Mucosa of descending colon (tissue), 3 donors: ENCODE measurements at regions not wholly inside any gene's neighbourhood (a gene's known extent, or its start where the extent isn't known, plus 50 kb on each side); places are given as distances from the start of the nearest gene placed in this dataset.

Experiments used
- ATAC-seq: fragments of 200-7000 bp; cut with Tn5 transposase; one replicate; pipeline ENCODE4 v1.9.1; 2020; ENCODE audit warnings: mild to moderate bottlenecking, moderate library complexity
- DNase-seq, 3 donors: peaks; one replicate each; pipeline ENCODE4 v3.0.0-alpha.2; 2020
- H3K36me3 ChIP-seq: fragments of 200-600 bp; one replicate; pipeline ENCODE4 v1.8.0; 2021; ENCODE audit warnings: low read depth, mild to moderate bottlenecking
- H3K4me1 ChIP-seq: fragments of 200-600 bp; one replicate; pipeline ENCODE4 v1.8.0; 2021; ENCODE audit warnings: low read depth, mild to moderate bottlenecking
- H3K4me3 ChIP-seq: fragments of 200-600 bp; one replicate; pipeline ENCODE4 v1.8.0; 2021; ENCODE audit warnings: mild to moderate bottlenecking
- H3K9me3 ChIP-seq: fragments of 200-600 bp; one replicate; pipeline ENCODE4 v1.8.0; 2021; ENCODE audit warnings: mild to moderate bottlenecking
- CTCF ChIP-seq: fragments of 200-600 bp; IDR thresholded peaks from one replicate; pipeline ENCODE4 v1.8.0; 2022; ENCODE audit warnings: antibody characterized with exemption, mild to moderate bottlenecking
- intact Hi-C, 2 donors: fragments of 100-400 bp; cut with DNase I in 1 of 2; cut with micrococcal nuclease in 1 of 2; formaldehyde crosslinking; loops; one replicate each; pipeline versions ENCODE4 v1.11.0 to v1.11.1; 2022; cut with DNase I, micrococcal nuclease
- donor health status: DM: no; HTN: no; CAD: no; lungs with moderate emphysema.
- donor health status: DM: no; HTN: no; CAD: no.
- donor health status: DM: no; HTN: yes; CAD: no.

GRCh38 chr3:65017359-65017758 is 329.6 kb upstream of the ADAMTS9 start:
- DNase-seq (no peak), ATAC-seq (no peak)
- peaks cover 6% of the 10 kb centered on the region for H3K4me1 ChIP-seq
- intact Hi-C loops, result no loop called here
- H3K4me3 ChIP-seq, result no peak overlapping the region
- no peaks in the 10 kb centered on the region for H3K9me3 ChIP-seq
- H3K36me3 ChIP-seq, result no peaks in the 10 kb centered on the region
- TF ChIP-seq CTCF, result no peak

- no peak for TF ChIP-seq CTCF
- Histone ChIP-seq H3K4me1 (peaks cover 6% of the 10 kb centered on the region), H3K36me3 (no peaks in the 10 kb centered on the region), H3K9me3 (no peaks in the 10 kb centered on the region), H3K4me3 (no peak overlapping the region)
- ATAC-seq, result no peak
- no peak for DNase-seq
- intact Hi-C loops, result no loop called here
Measured at GRCh38 chr3:65015711-65016110, 327.9 kb upstream of the ADAMTS9 start.

- DNase-seq, result no peak
- no peaks in the 10 kb centered on the region for H3K9me3 ChIP-seq
- H3K4me3 ChIP-seq, result no peak overlapping the region
- intact Hi-C loops, result no loop called here
- H3K36me3 ChIP-seq, result no peaks in the 10 kb centered on the region
- no peak for TF ChIP-seq CTCF
- peaks cover 6% of the 10 kb centered on the region for H3K4me1 ChIP-seq
- no peak for ATAC-seq
Measured at GRCh38 chr3:65013053-65013452, 325.3 kb upstream of the ADAMTS9 start.

- H3K4me1 ChIP-seq, result no peaks in the 10 kb centered on the region
- intact Hi-C loops, result no loop called here
- H3K9me3 ChIP-seq, result no peaks in the 10 kb centered on the region
- H3K4me3 ChIP-seq, result no peak overlapping the region
- TF ChIP-seq CTCF, result no peak
- no peak for DNase-seq
- ATAC-seq, result no peak
- H3K36me3 ChIP-seq, result no peaks in the 10 kb centered on the region
Measured at GRCh38 chr3:65006300-65006739, 318.5 kb upstream of the ADAMTS9 start.

GRCh38 chr3:65005486-65005885 is 317.7 kb upstream of the ADAMTS9 start:
- intact Hi-C loops, result no loop called here
- no peak for ATAC-seq
- Histone ChIP-seq H3K36me3 (no peaks in the 10 kb centered on the region), H3K4me1 (no peaks in the 10 kb centered on the region), H3K4me3 (no peak overlapping the region), H3K9me3 (no peaks in the 10 kb centered on the region)
- no peak for DNase-seq
- TF ChIP-seq CTCF, result no peak

- H3K4me1 ChIP-seq, result no peaks in the 10 kb centered on the region
- DNase-seq (no peak), ATAC-seq (no peak)
- TF ChIP-seq CTCF, result no peak
- intact Hi-C loops, result no loop called here
- H3K9me3 ChIP-seq, result no peaks in the 10 kb centered on the region
- H3K36me3 ChIP-seq, result no peaks in the 10 kb centered on the region
- no peak overlapping the region for H3K4me3 ChIP-seq
Measured at GRCh38 chr3:65004795-65005295, 317.0 kb upstream of the ADAMTS9 start.
